ENCODE measurements at regions not wholly inside any gene's neighbourhood (a gene's known extent, or its start where the extent isn't known, plus 50 kb on each side); places are given as distances from the start of the nearest gene placed in this dataset.

DNA sequence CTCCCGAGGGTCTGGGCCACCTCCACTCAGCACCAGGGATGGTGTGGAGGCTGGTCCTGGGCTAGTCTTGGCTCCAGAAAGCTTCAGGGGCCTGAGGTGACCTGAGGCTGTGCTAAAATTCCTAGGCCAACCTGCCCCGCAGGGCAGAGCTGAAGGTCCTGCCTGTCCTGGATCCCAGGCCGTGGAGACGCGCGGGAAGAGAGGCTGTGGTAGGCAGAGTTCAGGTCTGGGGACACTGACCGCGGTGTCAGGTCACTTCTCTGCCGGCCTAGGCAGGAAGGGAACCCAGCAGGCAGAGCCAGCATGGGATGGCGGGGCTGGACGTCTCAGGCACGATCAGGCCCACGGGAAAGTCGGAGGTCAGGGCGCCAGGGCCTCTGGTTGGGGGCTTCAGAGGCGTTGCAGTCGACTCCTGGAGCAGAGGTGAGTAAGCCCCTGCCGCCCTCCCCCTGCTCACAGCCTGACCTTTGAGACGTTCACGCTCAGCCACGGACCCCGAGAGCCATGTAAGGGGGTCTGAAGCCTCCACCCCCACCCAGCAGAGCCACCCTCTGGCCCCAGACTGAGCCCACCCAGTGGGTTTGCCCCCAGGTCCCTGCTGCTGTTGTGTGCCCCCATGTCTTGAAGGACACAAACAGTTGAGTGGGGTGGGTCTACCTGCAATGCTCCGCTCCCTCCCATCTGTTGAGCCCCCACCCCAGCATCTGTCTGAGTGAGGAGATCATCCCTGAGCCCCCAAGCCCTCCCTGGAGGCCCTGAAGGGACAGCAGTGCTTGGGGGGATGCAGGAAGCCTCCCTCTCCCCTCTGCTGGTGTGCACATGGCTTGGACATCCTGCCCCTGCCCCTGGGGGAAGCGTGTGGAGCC lies 142.7 kb downstream of the KIF26A start:
- ChIA-PET POLR2A (interaction anchor here (0.6 kb wide), 1 partner anchor 152 kb away, joined by 3 read pairs; no protein-coding TSS in a partner anchor), CTCF (ENCODE audit: low intra/inter-chr PET ratio) (no interaction called here)
- Histone ChIP-seq H3K9me3 (replicated peaks; ENCODE audit: control insufficient read depth, insufficient read depth, low read depth, low read length) (no peaks in the 10 kb centered on the region), H3K36me3 (ENCODE audit: control insufficient read depth, insufficient read depth, low read length) (no peaks in the 10 kb centered on the region), H3K27ac (ENCODE audit: extremely low read depth, low read depth, low read length) (no peak overlapping the region), H3K79me2 (ENCODE audit: control insufficient read depth, insufficient read depth, low read length) (no peaks in the 10 kb centered on the region), H3K4me2 (ENCODE audit: insufficient read depth, low read length) (no peak overlapping the region), H3K9ac (ENCODE audit: insufficient read depth in 1 of 2, low read depth in 2 of 2, low read length in 2 of 2) (no peak overlapping the region), H3K4me1 (replicated peaks in 1 of 2; ENCODE audit: control insufficient read depth in 2 of 2, insufficient read depth in 2 of 2, low read length in 2 of 2) (no peaks in the 10 kb centered on the region), H3K27me3 (ENCODE audit: control insufficient read depth in 2 of 2, insufficient read depth in 2 of 2, low read length in 2 of 2) (peaks cover 0 to 15% of the 10 kb centered on the region in 2 experiments; a peak in 2 of 5 replicates), H3K9me1 (ENCODE audit: control insufficient read depth, insufficient read depth, low read length) (no peaks in the 10 kb centered on the region), H2AFZ (ENCODE audit: low read depth, low read length) (no peak overlapping the region), H4K20me1 (replicated peaks; ENCODE audit: control insufficient read depth, insufficient read depth, low read length) (no peaks in the 10 kb centered on the region), H3K4me3 (no peak overlapping the region)
- TF ChIP-seq MAZ (CRISPR knock-in tag; conservative IDR thresholded peaks at IDR 0.05 in 1 of 2, IDR thresholded peaks at IDR 0.05 in 1 of 2) (no peak), CREM (IDR thresholded peaks at IDR 0.05; ENCODE audit: low read depth) (no peak), HNRNPK (IDR thresholded peaks at IDR 0.05; ENCODE audit: low read depth, low read length, poor library complexity, severe bottlenecking) (no peak), ZKSCAN1 (IDR thresholded peaks at IDR 0.05; ENCODE audit: low read depth, low read length) (no peak)
- TF ChIP-seq, protein P1, sequence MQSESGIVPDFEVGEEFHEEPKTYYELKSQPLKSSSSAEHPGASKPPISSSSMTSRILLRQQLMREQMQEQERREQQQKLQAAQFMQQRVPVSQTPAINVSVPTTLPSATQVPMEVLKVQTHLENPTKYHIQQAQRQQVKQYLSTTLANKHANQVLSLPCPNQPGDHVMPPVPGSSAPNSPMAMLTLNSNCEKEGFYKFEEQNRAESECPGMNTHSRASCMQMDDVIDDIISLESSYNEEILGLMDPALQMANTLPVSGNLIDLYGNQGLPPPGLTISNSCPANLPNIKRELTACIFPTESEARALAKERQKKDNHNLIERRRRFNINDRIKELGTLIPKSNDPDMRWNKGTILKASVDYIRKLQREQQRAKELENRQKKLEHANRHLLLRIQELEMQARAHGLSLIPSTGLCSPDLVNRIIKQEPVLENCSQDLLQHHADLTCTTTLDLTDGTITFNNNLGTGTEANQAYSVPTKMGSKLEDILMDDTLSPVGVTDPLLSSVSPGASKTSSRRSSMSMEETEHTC (IDR thresholded peaks at IDR 0.05), result no peak
- TF ChIP-seq, protein P2, sequence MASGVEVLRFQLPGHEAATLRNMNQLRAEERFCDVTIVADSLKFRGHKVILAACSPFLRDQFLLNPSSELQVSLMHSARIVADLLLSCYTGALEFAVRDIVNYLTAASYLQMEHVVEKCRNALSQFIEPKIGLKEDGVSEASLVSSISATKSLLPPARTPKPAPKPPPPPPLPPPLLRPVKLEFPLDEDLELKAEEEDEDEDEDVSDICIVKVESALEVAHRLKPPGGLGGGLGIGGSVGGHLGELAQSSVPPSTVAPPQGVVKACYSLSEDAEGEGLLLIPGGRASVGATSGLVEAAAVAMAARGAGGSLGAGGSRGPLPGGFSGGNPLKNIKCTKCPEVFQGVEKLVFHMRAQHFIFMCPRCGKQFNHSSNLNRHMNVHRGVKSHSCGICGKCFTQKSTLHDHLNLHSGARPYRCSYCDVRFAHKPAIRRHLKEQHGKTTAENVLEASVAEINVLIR (CRISPR knock-in tag; IDR thresholded peaks at IDR 0.05), result no peak
- TF ChIP-seq, protein P3, sequence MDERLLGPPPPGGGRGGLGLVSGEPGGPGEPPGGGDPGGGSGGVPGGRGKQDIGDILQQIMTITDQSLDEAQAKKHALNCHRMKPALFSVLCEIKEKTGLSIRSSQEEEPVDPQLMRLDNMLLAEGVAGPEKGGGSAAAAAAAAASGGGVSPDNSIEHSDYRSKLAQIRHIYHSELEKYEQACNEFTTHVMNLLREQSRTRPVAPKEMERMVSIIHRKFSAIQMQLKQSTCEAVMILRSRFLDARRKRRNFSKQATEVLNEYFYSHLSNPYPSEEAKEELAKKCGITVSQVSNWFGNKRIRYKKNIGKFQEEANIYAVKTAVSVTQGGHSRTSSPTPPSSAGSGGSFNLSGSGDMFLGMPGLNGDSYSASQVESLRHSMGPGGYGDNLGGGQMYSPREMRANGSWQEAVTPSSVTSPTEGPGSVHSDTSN (CRISPR knock-in tag; IDR thresholded peaks at IDR 0.05; ENCODE audit: low read depth), result no peak
- TF ChIP-seq, protein P3 (tag; conservative IDR thresholded peaks at IDR 0.05; ENCODE audit: low read depth), result no peak
- TF ChIP-seq, protein P4, sequence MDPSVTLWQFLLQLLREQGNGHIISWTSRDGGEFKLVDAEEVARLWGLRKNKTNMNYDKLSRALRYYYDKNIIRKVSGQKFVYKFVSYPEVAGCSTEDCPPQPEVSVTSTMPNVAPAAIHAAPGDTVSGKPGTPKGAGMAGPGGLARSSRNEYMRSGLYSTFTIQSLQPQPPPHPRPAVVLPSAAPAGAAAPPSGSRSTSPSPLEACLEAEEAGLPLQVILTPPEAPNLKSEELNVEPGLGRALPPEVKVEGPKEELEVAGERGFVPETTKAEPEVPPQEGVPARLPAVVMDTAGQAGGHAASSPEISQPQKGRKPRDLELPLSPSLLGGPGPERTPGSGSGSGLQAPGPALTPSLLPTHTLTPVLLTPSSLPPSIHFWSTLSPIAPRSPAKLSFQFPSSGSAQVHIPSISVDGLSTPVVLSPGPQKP (CRISPR knock-in tag; IDR thresholded peaks at IDR 0.05), result no peak
- TF ChIP-seq, protein P5, sequence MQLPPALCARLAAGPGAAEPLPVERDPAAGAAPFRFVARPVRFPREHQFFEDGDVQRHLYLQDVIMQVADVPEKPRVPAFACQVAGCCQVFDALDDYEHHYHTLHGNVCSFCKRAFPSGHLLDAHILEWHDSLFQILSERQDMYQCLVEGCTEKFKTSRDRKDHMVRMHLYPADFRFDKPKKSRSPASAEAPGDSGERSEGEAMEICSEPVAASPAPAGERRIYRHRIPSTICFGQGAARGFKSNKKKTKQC (CRISPR knock-in tag; IDR thresholded peaks at IDR 0.05), result no peak
- TF ChIP-seq, protein P6, sequence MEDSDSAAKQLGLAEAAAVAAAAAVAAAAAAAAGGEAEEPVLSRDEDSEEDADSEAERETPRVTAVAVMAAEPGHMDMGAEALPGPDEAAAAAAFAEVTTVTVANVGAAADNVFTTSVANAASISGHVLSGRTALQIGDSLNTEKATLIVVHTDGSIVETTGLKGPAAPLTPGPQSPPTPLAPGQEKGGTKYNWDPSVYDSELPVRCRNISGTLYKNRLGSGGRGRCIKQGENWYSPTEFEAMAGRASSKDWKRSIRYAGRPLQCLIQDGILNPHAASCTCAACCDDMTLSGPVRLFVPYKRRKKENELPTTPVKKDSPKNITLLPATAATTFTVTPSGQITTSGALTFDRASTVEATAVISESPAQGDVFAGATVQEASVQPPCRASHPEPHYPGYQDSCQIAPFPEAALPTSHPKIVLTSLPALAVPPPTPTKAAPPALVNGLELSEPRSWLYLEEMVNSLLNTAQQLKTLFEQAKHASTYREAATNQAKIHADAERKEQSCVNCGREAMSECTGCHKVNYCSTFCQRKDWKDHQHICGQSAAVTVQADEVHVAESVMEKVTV (CRISPR knock-in tag; IDR thresholded peaks at IDR 0.05), result no peak
- no peak for ATAC-seq
- WGBS (ENCODE audit: insufficient coverage, low coverage, missing lambda C conversion rate), result 0% methylated on average over 9 of the region's 24 CpGs
- no peak for DNase-seq (ENCODE audit: extremely low read depth in 1 of 4, low spot score in 3 of 4)
- no peak for FAIRE-seq
- intact Hi-C loops (cut with micrococcal nuclease) (no loop called here), in situ Hi-C loops (cut with MboI) (no loop called here)
- no TSS peak for BruUV-seq (replicated peaks)

Data from K562 (cell line).